Pancreas (tissue), 10 donors: ENCODE measurements at regions not wholly inside any gene's neighbourhood (a gene's known extent, or its start where the extent isn't known, plus 50 kb on each side); places are given as distances from the start of the nearest gene placed in this dataset.

Experiments used
- ATAC-seq, 4 donors: fragments of 200-7000 bp; cut with Tn5 transposase; one replicate each; pipeline versions ENCODE4 v1.8.0 to v1.9.1; 2020; ENCODE audit warnings: mild to moderate bottlenecking in 4 of 4, moderate library complexity in 4 of 4
- DNase-seq, 6 donors: peaks; one replicate each; pipeline ENCODE4 v3.0.0-alpha.2; 2020
- FAIRE-seq: peaks from 2 replicates; lab custom pipeline; 2012; peaks lifted over from hg19 to GRCh38; lab: Jason Lieb, UNC
- H3K27ac ChIP-seq, 4 donors: fragments of 200-600 bp; sonication (generic); 1 replicate in 3 of 4; 2 replicates in 1 of 4; pipeline versions ENCODE4 v1.5.0 to v1.8.0; 2020
- H3K27me3 ChIP-seq, 4 donors: fragments of 200-600 bp; one replicate each; pipeline ENCODE4 v1.8.0; 2021
- H3K36me3 ChIP-seq, 3 donors: fragments of 200-600 bp; sonication (generic) in 1 of 3; one replicate each; pipeline versions ENCODE4 v1.5.0 to v1.8.0; 2020 to 2021
- H3K4me1 ChIP-seq, 3 donors: fragments of 200-600 bp; one replicate each; pipeline ENCODE4 v1.8.0; 2021
- H3K4me3 ChIP-seq, 4 donors: fragments of 200-600 bp; sonication (generic) in 2 of 4; one replicate each; pipeline versions ENCODE4 v1.5.0 to v1.8.0; 2020 to 2021
- H3K9me3 ChIP-seq, 4 donors: fragments of 200-600 bp; one replicate each; pipeline ENCODE4 v1.8.0; 2021
- CTCF ChIP-seq, 4 donors: fragments of 200-600 bp; sonication (generic) in 3 of 4; IDR thresholded peaks; one replicate each; pipeline versions ENCODE4 v1.5.0 to v1.8.0; 2021; ENCODE audit warnings: antibody characterized with exemption in 4 of 4
- WGBS, 2 donors: extraction: QIAGEN DNeasy Blood & Tissue Kit; methylation state at CpG; one replicate each; pipeline ENCODE4 v1.1.7; 2013; 5-methylcytosine and 5-hydroxymethylcytosine counted together
- intact Hi-C, 3 donors: fragments of 100-400 bp; cut with DNase I; formaldehyde crosslinking; loops; one replicate each; pipeline versions ENCODE4 v1.11.1 to v1.14.2; 2022
- donor health status: healthy with polysubstance abuse.
- donor health status: DM: no; HTN: no; CAD: no; lungs with moderate emphysema.
- donor health status: DM: no; HTN: no; CAD: no.
- donor health status: control.
- donor health status: control.
- donor health status: Bipolar disorder and iron deficiency.
- donor health status: DM: yes; HTN: yes; CAD: no.
- donor health status: DM: no; HTN: no; CAD: no.
- donor health status: DM: no; HTN: no; CAD: no.
- donor health status: DM: yes; HTN: yes; CAD: no.

- Histone ChIP-seq H3K4me1 (no peaks in the 10 kb centered on the region), H3K27ac (no peak overlapping the region), H3K36me3 (no peaks in the 10 kb centered on the region), H3K27me3 (no peaks in the 10 kb centered on the region), H3K9me3 (no peaks in the 10 kb centered on the region), H3K4me3 (no peak overlapping the region)
- intact Hi-C loops: no loop called here
- FAIRE-seq (no peak), ATAC-seq (no peak), DNase-seq (no peak)
- WGBS, 2 donors: 28 to 55% methylated on average over 3 of the region's 3 CpGs
- TF ChIP-seq CTCF (IDR thresholded peaks at IDR 0.05): no peak
Observed at GRCh38 chr2:166573391-166573790, 79.3 kb upstream of the SCN7A start.

- Histone ChIP-seq H3K4me1 (no peaks in the 10 kb centered on the region), H3K36me3 (no peaks in the 10 kb centered on the region), H3K27me3 (no peaks in the 10 kb centered on the region), H3K27ac (no peak overlapping the region), H3K4me3 (no peak overlapping the region), H3K9me3 (no peaks in the 10 kb centered on the region)
- DNase-seq: no peak
- intact Hi-C loops: no loop called here
- ATAC-seq: no peak
- no peak for TF ChIP-seq CTCF (IDR thresholded peaks at IDR 0.05)
- FAIRE-seq: no peak
Observed at GRCh38 chr2:166572937-166573336, 78.9 kb upstream of the SCN7A start.

- H3K4me1 ChIP-seq: no peaks in the 10 kb centered on the region
- no peak overlapping the region for H3K27ac ChIP-seq
- DNase-seq: no peak
- FAIRE-seq: no peak
- intact Hi-C loops: no loop called here
- WGBS, 2 donors: 49 to 60% methylated on average over 3 of the region's 3 CpGs
- no peak for ATAC-seq
- H3K36me3 ChIP-seq: no peaks in the 10 kb centered on the region
- H3K4me3 ChIP-seq: no peak overlapping the region
- H3K27me3 ChIP-seq: no peaks in the 10 kb centered on the region
- H3K9me3 ChIP-seq: no peaks in the 10 kb centered on the region
- TF ChIP-seq CTCF (IDR thresholded peaks at IDR 0.05): no peak
Observed at GRCh38 chr2:166568409-166568808, 74.4 kb upstream of the SCN7A start.

GRCh38 chr2:166565501-166565900, 71.5 kb upstream of the SCN7A start:
- DNase-seq (no peak), FAIRE-seq (no peak), ATAC-seq (no peak)
- Histone ChIP-seq H3K9me3 (no peaks in the 10 kb centered on the region), H3K4me3 (no peak overlapping the region), H3K27me3 (no peaks in the 10 kb centered on the region), H3K4me1 (no peaks in the 10 kb centered on the region), H3K27ac (no peak overlapping the region), H3K36me3 (no peaks in the 10 kb centered on the region)
- TF ChIP-seq CTCF (IDR thresholded peaks at IDR 0.05): no peak
- intact Hi-C loops: no loop called here
- 81 to 93% methylated on average over 3 of the region's 3 CpGs for WGBS, 2 donors

GRCh38 chr2:166563894-166564293, 69.8 kb upstream of the SCN7A start:
- 53 to 71% methylated on average over 2 of the region's 2 CpGs for WGBS, 2 donors
- Histone ChIP-seq H3K27ac (no peak overlapping the region), H3K36me3 (no peaks in the 10 kb centered on the region), H3K27me3 (no peaks in the 10 kb centered on the region), H3K9me3 (no peaks in the 10 kb centered on the region), H3K4me1 (no peaks in the 10 kb centered on the region), H3K4me3 (no peak overlapping the region)
- intact Hi-C loops: no loop called here
- no peak for TF ChIP-seq CTCF (IDR thresholded peaks at IDR 0.05)
- ATAC-seq (no peak), DNase-seq (no peak), FAIRE-seq (no peak)
